Uterus (tissue), 3 donors: ENCODE measurements at regions not wholly inside any gene's neighbourhood (a gene's known extent, or its start where the extent isn't known, plus 50 kb on each side); places are given as distances from the start of the nearest gene placed in this dataset.

ENCODE experiments used
- DNase-seq, 2 donors: peaks; one replicate each; pipeline ENCODE4 v3.0.0-alpha.2; 2019 to 2020
- H3K27ac ChIP-seq, 2 donors: fragments of 200-600 bp; sonication (generic); 1 replicate in 1 of 2; 2 replicates in 1 of 2; pipeline ENCODE4 v1.5.1; 2016 to 2018
- H3K27me3 ChIP-seq, 2 donors: fragments of 200-600 bp; sonication (generic); one replicate each; pipeline ENCODE4 v1.5.1; 2018 to 2019; ENCODE audit warnings: control low read depth in 1 of 2
- H3K36me3 ChIP-seq, 2 donors: fragments of 200-600 bp; sonication (generic); one replicate each; pipeline ENCODE4 v1.5.1; 2019; ENCODE audit warnings: control low read depth in 1 of 2
- H3K4me1 ChIP-seq, 2 donors: fragments of 200-600 bp; sonication (generic); one replicate each; pipeline ENCODE4 v1.5.1; 2018 to 2019; ENCODE audit warnings: control low read depth in 1 of 2
- H3K4me3 ChIP-seq, 2 donors: fragments of 200-600 bp; sonication (generic); 1 replicate in 1 of 2; 2 replicates in 1 of 2; pipeline ENCODE4 v1.5.1; 2018 to 2019; ENCODE audit warnings: mild to moderate bottlenecking in 1 of 2
- H3K9me3 ChIP-seq, 2 donors: fragments of 200-600 bp; sonication (generic); one replicate each; pipeline ENCODE4 v1.5.1; 2019; ENCODE audit warnings: control low read depth in 1 of 2
- CTCF ChIP-seq, 4 experiments: fragments of 200-600 bp in 2 of 4; fragments of 450-650 bp in 2 of 4; sonication (generic) in 2 of 4; IDR thresholded peaks; one replicate each; pipeline ENCODE4 v1.5.1; 2016 to 2019; ENCODE audit warnings: antibody characterized with exemption in 4 of 4, mild to moderate bottlenecking in 2 of 4, moderate library complexity in 1 of 4
- POLR2A ChIP-seq, 2 donors: fragments of 450-650 bp; IDR thresholded peaks; one replicate each; pipeline ENCODE4 v1.6.1; 2016; ENCODE audit warnings: antibody characterized with exemption in 2 of 2, mild to moderate bottlenecking in 1 of 2, moderate library complexity in 1 of 2
- intact Hi-C: fragments of 100-400 bp; cut with DNase I; formaldehyde crosslinking; loops from one replicate; pipeline ENCODE4 v1.15.1; 2023; ENCODE audit warnings: low total_unique reads
- donor health status: DM: yes; HTN: yes; CAD: no.

- no peak overlapping the region for H3K4me3 ChIP-seq
- no peak overlapping the region for H3K27ac ChIP-seq
- H3K9me3 ChIP-seq = no peaks in the 10 kb centered on the region
- no peaks in the 10 kb centered on the region for H3K4me1 ChIP-seq
- TF ChIP-seq CTCF (IDR thresholded peaks at IDR 0.05) (no peak), POLR2A (IDR thresholded peaks at IDR 0.05) (no peak)
- no peaks in the 10 kb centered on the region for H3K27me3 ChIP-seq
- H3K36me3 ChIP-seq = no peaks in the 10 kb centered on the region
- DNase-seq = no peak
- intact Hi-C loops = no loop called here
These were observed 122.5 kb upstream of the CLNK start for GRCh38 chr4:10806953-10807645.

- no peak overlapping the region for H3K4me3 ChIP-seq
- TF ChIP-seq POLR2A (IDR thresholded peaks at IDR 0.05) (no peak), CTCF (IDR thresholded peaks at IDR 0.05) (no peak)
- intact Hi-C loops = no loop called here
- no peak for DNase-seq
- H3K4me1 ChIP-seq = no peaks in the 10 kb centered on the region
- no peaks in the 10 kb centered on the region for H3K9me3 ChIP-seq
- H3K27ac ChIP-seq = no peak overlapping the region
- H3K36me3 ChIP-seq = no peaks in the 10 kb centered on the region
- H3K27me3 ChIP-seq = no peaks in the 10 kb centered on the region
These were observed 119.3 kb upstream of the CLNK start for GRCh38 chr4:10803713-10804343.

GRCh38 chr4:10787365-10787764 is 102.8 kb upstream of the CLNK start:
- Histone ChIP-seq H3K4me1 (no peaks in the 10 kb centered on the region), H3K9me3 (no peaks in the 10 kb centered on the region), H3K27me3 (no peaks in the 10 kb centered on the region), H3K4me3 (no peak overlapping the region), H3K27ac (no peak overlapping the region), H3K36me3 (no peaks in the 10 kb centered on the region)
- DNase-seq = no peak
- no peak for TF ChIP-seq POLR2A (IDR thresholded peaks at IDR 0.05)
- TF ChIP-seq CTCF (IDR thresholded peaks at IDR 0.05) = no peak
- intact Hi-C loops = no loop called here

GRCh38 chr4:10784621-10785020 is 100.1 kb upstream of the CLNK start:
- intact Hi-C loops = no loop called here

More at GRCh38 chr4:10784621-10785020, 100.1 kb upstream of the CLNK start:
- Histone ChIP-seq H3K27ac (no peak overlapping the region), H3K36me3 (no peaks in the 10 kb centered on the region), H3K27me3 (no peaks in the 10 kb centered on the region), H3K4me3 (no peak overlapping the region), H3K4me1 (no peaks in the 10 kb centered on the region), H3K9me3 (no peaks in the 10 kb centered on the region)
- TF ChIP-seq CTCF (IDR thresholded peaks at IDR 0.05) (no peak), POLR2A (IDR thresholded peaks at IDR 0.05) (no peak)
- DNase-seq = no peak
